Activated T-helper 17 cell treated with anti-CD3 and anti-CD28 coated beads, Interleukin-2, amount 50 U/mL, for 72 hours (primary cell): ENCODE measurements at regions not wholly inside any gene's neighbourhood (a gene's known extent, or its start where the extent isn't known, plus 50 kb on each side); places are given as distances from the start of the nearest gene placed in this dataset.
A peak's percentile ranks its signal among the peaks of the same experiment; 100 is the strongest.

Experiments used
- ATAC-seq: fragments of 150-1000 bp; cut with Tn5 transposase; replicated peaks from 2 replicates; pipeline ENCODE4 v1.10.0; 2021; ENCODE audit warnings: mild to moderate bottlenecking, moderate library complexity
- H3K27ac Mint-ChIP-seq: one replicate; pipeline ENCODE4 v1.8.0; 2022; ENCODE audit warnings: mixed read lengths
- H3K27me3 Mint-ChIP-seq: one replicate; pipeline ENCODE4 v1.8.0; 2022; ENCODE audit warnings: mixed read lengths
- H3K36me3 Mint-ChIP-seq: one replicate; pipeline ENCODE4 v1.8.0; 2022; ENCODE audit warnings: low read depth, mild to moderate bottlenecking, mixed read lengths
- H3K4me1 Mint-ChIP-seq: one replicate; pipeline ENCODE4 v1.8.0; 2022; ENCODE audit warnings: mixed read lengths
- H3K4me3 Mint-ChIP-seq: one replicate; pipeline ENCODE4 v1.8.0; 2022; ENCODE audit warnings: mild to moderate bottlenecking, mixed read lengths
- H3K9me3 Mint-ChIP-seq: one replicate; pipeline ENCODE4 v1.8.0; 2022; ENCODE audit warnings: mixed read lengths

DNA sequence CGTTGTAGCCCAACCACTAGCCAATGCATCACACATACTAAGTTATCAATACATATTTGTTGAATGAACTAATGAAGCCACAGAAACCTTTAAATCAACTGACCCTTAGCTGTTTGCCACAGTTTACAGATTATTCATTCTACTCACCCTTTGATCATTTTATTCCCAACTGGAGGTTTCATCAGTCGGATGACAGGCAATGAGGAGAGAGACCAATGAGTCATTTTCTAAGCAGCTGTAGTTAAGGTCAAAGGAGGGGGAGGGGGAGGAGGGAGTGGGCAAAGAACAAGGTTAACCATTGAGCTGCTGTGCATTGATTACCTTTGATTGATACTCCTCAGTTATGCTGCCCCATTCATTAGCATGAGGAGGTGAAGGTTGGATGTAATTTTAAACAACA, 469.5 kb downstream of the VRK1 start:
- no peak for ATAC-seq

DNA sequence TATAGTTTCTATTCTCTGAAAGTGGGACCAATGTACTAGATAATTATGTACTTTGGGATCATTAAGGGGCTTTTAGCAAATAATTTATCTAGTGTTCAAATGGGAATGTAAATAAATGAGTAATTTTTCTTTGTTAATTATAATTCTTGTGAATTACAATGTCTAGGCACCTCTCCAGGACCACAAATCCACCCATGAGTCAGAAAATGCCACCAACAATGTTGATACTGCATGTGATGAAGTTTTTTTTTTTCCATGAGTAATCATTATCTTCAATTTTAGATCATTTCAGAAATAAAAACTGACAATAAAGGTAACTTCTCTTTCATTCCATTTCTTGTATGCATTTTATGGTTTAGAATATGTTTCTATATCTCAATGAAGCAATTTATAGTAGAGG, 470.3 kb downstream of the VRK1 start:
- H3K9me3 Mint-ChIP-seq, result no peaks in the 10 kb centered on the region
- H3K27me3 Mint-ChIP-seq, result peaks cover 3% of the 10 kb centered on the region
- no peaks in the 10 kb centered on the region for H3K4me1 Mint-ChIP-seq
- no peak overlapping the region for H3K27ac Mint-ChIP-seq
- no peaks in the 10 kb centered on the region for H3K36me3 Mint-ChIP-seq
- H3K4me3 Mint-ChIP-seq, result no peak overlapping the region
- no peak for ATAC-seq

More for the DNA sequence above, 469.5 kb downstream of the VRK1 start:
- no peaks in the 10 kb centered on the region for H3K4me1 Mint-ChIP-seq
- no peaks in the 10 kb centered on the region for H3K36me3 Mint-ChIP-seq
- no peaks in the 10 kb centered on the region for H3K9me3 Mint-ChIP-seq
- H3K27me3 Mint-ChIP-seq, result peaks cover 1% of the 10 kb centered on the region
- no peak overlapping the region for H3K4me3 Mint-ChIP-seq
- H3K27ac Mint-ChIP-seq, result no peak overlapping the region

DNA sequence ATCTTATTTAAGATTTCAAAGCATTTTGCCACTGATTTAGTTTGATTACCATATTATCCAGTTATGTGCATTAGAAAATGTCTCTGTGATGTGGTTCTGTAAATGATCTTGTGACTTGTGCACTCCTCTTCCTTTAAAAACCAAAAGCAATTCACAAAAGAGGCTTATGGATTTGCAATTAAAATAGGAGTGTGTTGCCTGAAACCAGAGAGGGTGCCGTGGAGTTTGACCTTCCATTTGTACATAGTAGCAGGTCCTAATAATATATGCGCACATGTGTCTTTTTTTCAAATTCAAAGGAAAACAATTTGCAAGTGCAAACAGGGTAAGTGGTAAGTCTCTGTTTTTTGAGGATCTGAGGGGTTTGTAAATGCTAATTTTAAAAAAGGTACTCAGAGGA, 470.9 kb downstream of the VRK1 start:
- Mint-ChIP-seq H3K4me1 (no peaks in the 10 kb centered on the region), H3K9me3 (no peaks in the 10 kb centered on the region), H3K27me3 (peaks cover 3% of the 10 kb centered on the region), H3K36me3 (no peaks in the 10 kb centered on the region), H3K27ac (no peak overlapping the region), H3K4me3 (no peak overlapping the region)
- ATAC-seq, result no peak

DNA sequence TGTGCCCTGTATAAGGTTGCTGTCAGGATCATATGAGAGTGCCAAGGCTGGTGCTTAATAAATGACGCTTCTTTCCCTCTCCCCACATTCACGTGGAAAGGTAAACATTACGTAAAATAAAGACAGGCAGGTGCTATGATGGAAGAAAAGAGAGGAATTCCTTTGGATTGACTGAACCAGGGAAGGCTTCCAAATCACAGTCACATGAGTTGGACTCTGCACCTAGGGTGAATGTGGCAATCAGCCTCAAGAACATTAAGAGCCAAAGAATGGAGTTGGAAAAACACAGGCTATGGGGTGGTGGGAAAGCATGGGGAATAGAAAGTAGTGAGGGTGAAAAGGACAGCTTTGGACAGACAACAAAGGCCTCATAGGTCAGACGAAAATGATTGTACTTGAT, 473.1 kb downstream of the VRK1 start:
- no peaks in the 10 kb centered on the region for H3K9me3 Mint-ChIP-seq
- H3K27me3 Mint-ChIP-seq, result peaks cover 6% of the 10 kb centered on the region
- ATAC-seq, result no peak
- no peaks in the 10 kb centered on the region for H3K4me1 Mint-ChIP-seq
- no peak overlapping the region for H3K27ac Mint-ChIP-seq
- no peaks in the 10 kb centered on the region for H3K36me3 Mint-ChIP-seq
- no peak overlapping the region for H3K4me3 Mint-ChIP-seq

DNA sequence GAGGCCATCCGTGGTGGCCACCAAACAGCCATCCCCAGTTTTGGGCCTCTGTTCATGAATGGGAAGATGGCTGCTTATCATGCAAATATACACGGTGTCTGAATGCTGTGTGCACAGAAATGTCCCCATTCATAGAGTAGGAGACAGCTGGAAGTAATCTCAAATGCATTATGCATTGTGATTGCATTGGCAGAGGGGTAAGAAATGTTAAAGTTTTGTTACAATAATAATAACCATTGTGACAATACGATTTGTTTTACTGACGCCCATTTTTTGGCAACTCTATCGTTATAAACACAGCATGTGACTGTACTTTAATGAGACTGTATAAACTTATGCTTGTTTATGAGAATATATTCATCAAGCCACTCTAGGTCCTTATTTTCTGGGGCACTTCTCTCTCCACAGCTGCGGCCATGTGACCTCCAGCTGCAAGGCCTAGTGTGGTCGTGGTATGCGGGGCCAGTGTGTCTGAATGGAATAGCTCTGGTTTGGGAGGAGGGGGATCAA, 474.3 kb downstream of the VRK1 start:
- peaks cover 9% of the 10 kb centered on the region for H3K4me1 Mint-ChIP-seq
- H3K27me3 Mint-ChIP-seq, result peaks cover 7% of the 10 kb centered on the region
- no peak for ATAC-seq
- no peaks in the 10 kb centered on the region for H3K9me3 Mint-ChIP-seq
- no peaks in the 10 kb centered on the region for H3K36me3 Mint-ChIP-seq
- H3K4me3 Mint-ChIP-seq, result no peak overlapping the region
- no peak overlapping the region for H3K27ac Mint-ChIP-seq

DNA sequence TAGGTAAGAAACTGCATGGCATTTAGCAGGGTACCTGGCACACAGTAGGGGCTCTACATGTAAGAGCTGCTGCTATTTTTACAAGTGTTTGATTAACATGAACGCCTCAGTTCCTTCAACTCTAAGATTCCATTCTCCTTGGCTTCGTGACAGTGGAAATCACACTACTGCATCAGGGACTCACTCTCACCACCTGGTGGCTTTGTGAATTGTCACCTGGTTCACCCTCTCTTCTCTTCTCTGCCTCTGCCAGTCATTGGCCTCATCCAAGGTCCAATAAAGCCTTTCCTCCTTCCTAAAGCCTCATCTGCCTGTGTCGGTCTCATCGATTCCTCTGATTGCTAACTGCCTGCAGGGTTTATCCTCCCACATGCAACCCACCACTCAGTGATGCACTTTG, 476.4 kb downstream of the VRK1 start:
- Mint-ChIP-seq H3K4me3 (no peak overlapping the region), H3K4me1 (peaks cover 10% of the 10 kb centered on the region), H3K36me3 (no peaks in the 10 kb centered on the region), H3K27ac (no peak overlapping the region), H3K27me3 (peaks cover 12% of the 10 kb centered on the region), H3K9me3 (no peaks in the 10 kb centered on the region)
- no peak for ATAC-seq

DNA sequence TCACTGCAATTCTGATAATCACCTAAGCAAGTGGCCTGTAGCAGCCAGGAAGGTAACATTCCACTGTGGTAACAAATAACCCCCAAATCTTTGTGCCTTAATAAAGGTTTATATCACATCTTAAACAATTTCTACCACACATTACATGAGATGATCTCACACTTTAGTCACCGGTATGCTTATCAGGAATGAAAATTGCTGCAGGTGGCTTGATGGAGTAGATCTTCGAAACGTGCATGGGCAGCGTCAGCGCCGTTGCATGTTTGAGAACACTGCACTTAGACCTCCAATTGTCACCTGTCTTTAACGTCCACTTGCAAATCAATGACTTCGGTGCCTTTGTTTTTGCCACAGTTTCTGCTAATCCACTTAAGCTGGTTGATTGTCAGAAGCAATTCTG, 477.4 kb downstream of the VRK1 start:
- Mint-ChIP-seq H3K36me3 (no peaks in the 10 kb centered on the region), H3K9me3 (no peaks in the 10 kb centered on the region), H3K4me1 (peaks cover 10% of the 10 kb centered on the region), H3K4me3 (no peak overlapping the region), H3K27ac (no peak overlapping the region), H3K27me3 (peaks cover 16% of the 10 kb centered on the region)
- no peak for ATAC-seq

DNA sequence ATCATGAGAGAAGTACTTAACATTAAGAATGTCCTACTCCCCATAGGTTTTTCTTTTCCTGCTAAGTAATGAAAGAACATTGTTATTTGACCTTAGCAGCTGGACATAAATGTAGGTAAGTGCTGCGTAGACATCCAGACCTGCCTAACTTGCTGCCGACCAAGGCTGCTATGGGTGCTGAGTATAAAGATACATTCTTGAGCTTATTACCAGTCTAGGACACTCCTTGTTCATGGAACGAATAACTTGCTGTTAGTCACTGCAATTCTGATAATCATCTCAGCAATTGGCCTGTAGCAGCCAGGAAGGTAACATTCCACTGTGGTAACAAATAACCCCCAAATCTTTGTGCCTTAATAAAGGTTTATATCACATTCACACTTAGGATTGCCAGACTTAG, 478.1 kb downstream of the VRK1 start:
- H3K4me1 Mint-ChIP-seq, result peaks cover 10% of the 10 kb centered on the region

DNA sequence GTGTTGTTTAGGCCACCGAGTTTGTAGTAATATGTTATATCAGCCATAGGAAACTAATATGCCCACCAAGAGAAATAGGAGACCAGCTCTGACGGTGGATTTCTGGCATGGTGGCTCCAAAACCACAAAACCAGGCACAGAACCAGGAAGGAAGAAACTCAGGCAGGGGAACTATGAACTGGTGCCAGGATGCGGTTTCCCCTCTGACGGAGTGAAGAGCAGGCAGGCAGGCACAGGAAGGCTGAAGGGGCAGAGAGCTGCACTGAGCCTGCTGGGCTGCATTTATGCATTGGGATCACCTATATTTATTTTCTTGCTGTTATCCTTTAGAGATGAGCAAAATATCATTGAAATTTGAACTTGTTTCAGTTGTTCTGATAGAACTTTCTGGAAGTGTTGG, 479.4 kb downstream of the VRK1 start:
- Mint-ChIP-seq H3K4me3 (no peak overlapping the region), H3K27ac (peak overlapping the region; percentile 25), H3K9me3 (no peaks in the 10 kb centered on the region), H3K27me3 (peaks cover 20% of the 10 kb centered on the region), H3K4me1 (peaks cover 10% of the 10 kb centered on the region), H3K36me3 (no peaks in the 10 kb centered on the region)
- ATAC-seq, result no peak

More for the DNA sequence above, 478.1 kb downstream of the VRK1 start:
- H3K9me3 Mint-ChIP-seq, result no peaks in the 10 kb centered on the region
- H3K4me3 Mint-ChIP-seq, result no peak overlapping the region
- ATAC-seq, result no peak
- no peak overlapping the region for H3K27ac Mint-ChIP-seq
- no peaks in the 10 kb centered on the region for H3K36me3 Mint-ChIP-seq
- H3K27me3 Mint-ChIP-seq, result peaks cover 21% of the 10 kb centered on the region

DNA sequence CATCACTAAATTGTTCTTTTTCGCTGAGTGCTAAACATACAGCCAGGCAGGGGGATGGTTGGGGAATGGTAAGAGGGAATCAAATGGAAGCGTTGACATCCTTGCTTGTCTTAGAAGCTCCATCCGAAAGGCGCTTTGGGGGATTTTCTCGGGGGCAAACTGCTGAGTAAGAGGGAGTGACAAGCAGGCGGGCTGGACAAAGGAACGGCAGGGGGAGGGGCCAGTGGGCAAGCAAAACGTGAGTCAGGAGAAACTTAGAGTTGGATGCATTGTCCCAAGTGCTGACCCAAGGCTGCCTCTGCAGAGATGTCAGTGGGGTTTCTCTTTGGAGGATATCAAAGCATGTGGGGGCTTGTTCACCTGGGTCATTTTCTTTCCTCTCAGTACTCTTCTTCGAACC, 480.5 kb downstream of the VRK1 start:
- H3K36me3 Mint-ChIP-seq, result no peaks in the 10 kb centered on the region

DNA sequence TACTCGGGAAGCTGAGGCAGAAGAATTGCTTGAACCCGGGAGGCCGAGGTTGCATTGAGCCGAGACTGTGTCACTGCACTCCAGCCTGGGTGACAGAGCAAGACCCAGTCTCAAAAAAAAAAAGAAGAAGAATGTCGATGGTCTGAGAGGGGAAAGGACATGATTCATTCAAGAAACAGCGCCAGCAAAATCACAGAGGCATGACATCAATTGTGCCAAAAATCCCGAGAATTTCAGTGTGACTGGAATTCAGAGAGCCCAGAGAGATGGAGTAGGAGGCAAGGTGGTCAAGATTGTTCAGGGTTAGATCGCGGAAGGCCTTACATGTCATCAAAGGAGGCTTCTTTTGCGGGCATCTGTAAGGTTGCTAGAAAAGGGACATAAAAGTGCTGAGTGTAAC, 483.3 kb downstream of the VRK1 start:
- no peak overlapping the region for H3K4me3 Mint-ChIP-seq

More for the DNA sequence above, 480.5 kb downstream of the VRK1 start:
- ATAC-seq, result no peak
- Mint-ChIP-seq H3K27me3 (peaks cover 18% of the 10 kb centered on the region), H3K4me1 (peaks cover 10% of the 10 kb centered on the region), H3K9me3 (no peaks in the 10 kb centered on the region), H3K4me3 (no peak overlapping the region), H3K27ac (no peak overlapping the region)

DNA sequence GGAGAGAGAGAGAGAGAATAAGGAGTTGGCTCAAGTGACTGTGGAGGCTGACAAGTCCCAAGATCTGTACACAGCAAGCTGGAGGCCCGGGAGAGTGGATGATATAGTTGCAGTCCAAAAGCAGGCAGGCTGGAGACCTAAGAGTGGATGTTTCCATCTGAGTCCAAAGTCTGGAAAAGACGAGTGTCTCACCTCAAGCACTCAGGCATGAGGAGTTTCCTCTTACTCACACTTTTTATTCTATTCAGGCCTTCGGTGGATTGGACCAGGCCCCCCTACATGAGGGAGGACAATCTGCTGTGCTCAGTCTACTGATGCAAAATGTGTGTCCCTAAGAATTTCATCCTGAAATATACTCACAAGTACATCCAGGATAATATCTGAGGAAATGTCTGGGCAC, 484.6 kb downstream of the VRK1 start:
- Mint-ChIP-seq H3K36me3 (no peaks in the 10 kb centered on the region), H3K9me3 (no peaks in the 10 kb centered on the region), H3K27ac (peak overlapping the region; percentile 31), H3K27me3 (peaks cover 22% of the 10 kb centered on the region), H3K4me1 (no peaks in the 10 kb centered on the region), H3K4me3 (no peak overlapping the region)
- no peak for ATAC-seq

More for the DNA sequence above, 483.3 kb downstream of the VRK1 start:
- Mint-ChIP-seq H3K4me1 (peaks cover 10% of the 10 kb centered on the region), H3K9me3 (no peaks in the 10 kb centered on the region), H3K27me3 (peaks cover 15% of the 10 kb centered on the region), H3K27ac (no peak overlapping the region), H3K36me3 (no peaks in the 10 kb centered on the region)
- no peak for ATAC-seq

DNA sequence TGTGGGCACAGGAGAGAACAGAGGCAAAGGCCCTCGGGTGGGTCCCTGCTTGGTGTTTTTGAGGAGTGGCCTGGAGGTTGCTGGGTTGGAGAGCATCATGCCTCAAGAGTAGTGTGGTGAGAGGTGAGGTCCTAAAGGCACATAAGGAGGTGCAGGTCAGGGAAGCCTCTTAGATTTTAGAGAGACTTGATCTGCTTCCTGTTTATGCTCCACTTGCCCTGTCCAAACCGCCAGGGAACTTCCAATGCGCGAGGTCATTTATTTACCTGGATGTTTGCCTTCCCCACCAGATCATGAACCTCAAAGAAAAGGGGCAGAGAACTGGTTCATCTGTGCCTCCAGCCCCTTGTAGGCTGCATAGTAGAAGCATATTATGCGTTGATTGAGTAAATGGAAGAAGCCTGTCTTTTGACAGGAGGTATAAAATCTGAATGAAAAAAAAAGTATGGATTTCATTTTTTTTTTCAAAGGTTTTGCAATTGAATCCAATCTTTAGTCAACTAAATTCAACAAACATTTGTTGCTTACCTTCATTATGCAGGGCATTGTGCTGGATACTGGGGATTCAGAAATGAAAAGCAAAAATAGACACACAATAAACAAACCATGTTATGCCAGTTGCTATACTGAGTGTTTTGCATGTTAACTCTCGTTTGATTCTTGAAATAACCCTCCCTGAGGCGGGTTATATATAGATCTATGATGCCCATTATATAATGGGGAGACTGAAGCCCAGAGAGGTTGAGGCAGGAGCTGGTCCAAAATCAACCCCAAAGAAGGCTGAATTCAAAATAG, 485.2 kb downstream of the VRK1 start:
- H3K27me3 Mint-ChIP-seq, result peaks cover 22% of the 10 kb centered on the region
- H3K9me3 Mint-ChIP-seq, result no peaks in the 10 kb centered on the region
- H3K4me3 Mint-ChIP-seq, result no peak overlapping the region
- no peaks in the 10 kb centered on the region for H3K4me1 Mint-ChIP-seq
- H3K36me3 Mint-ChIP-seq, result no peaks in the 10 kb centered on the region
- no peak for ATAC-seq
- H3K27ac Mint-ChIP-seq, result peak overlapping the region; percentile 31

DNA sequence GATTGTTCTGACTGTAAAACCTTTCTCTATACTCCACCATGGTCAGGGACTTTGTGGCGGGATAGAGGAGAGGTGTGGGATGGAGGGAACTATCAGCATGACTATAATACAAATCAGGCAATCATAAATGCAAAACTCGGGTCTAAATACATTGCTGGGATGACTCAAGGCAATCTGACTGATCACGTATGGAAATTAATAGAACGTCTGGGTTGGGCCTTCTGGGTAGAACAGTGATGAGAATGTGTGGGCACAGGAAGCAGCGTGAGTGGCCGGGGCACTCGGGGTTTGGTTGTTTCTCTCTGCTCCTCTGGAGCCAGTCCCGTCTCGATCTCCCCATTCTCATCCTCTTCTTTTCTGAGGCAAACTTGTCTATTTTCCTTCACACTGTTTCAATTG, 485.8 kb downstream of the VRK1 start:
- peak; percentile 64 for ATAC-seq

DNA sequence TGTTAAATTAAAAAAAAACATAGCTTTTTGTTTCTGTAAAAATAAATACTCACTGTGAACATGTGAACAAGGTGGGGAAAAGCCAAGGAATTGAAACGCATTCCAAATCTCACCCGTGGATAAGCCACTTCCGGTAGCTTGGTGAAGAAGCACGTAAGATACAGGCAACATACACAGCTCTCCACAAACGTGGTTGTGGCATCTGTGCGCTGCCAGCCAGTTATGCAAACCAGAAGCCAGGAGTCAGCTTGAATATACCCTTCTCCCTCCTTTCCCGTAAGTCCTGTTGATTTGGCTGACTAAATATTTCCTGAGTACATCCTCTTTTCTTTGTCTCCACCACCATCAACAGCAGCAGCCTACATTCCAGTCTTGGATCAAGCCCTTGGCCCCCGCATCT, 486.2 kb downstream of the VRK1 start:
- Mint-ChIP-seq H3K9me3 (peaks cover 3% of the 10 kb centered on the region), H3K36me3 (no peaks in the 10 kb centered on the region), H3K27ac (no peak overlapping the region), H3K4me3 (no peak overlapping the region), H3K4me1 (no peaks in the 10 kb centered on the region), H3K27me3 (peaks cover 27% of the 10 kb centered on the region)
- ATAC-seq, result no peak

More for the DNA sequence above, 485.8 kb downstream of the VRK1 start:
- peaks cover 1% of the 10 kb centered on the region for H3K9me3 Mint-ChIP-seq
- H3K27me3 Mint-ChIP-seq, result peaks cover 24% of the 10 kb centered on the region
- no peaks in the 10 kb centered on the region for H3K36me3 Mint-ChIP-seq
- H3K27ac Mint-ChIP-seq, result no peak overlapping the region
- H3K4me1 Mint-ChIP-seq, result no peaks in the 10 kb centered on the region
- no peak overlapping the region for H3K4me3 Mint-ChIP-seq
